ENCODE measurements at regions not wholly inside any gene's neighbourhood (a gene's known extent, or its start where the extent isn't known, plus 50 kb on each side); places are given as distances from the start of the nearest gene placed in this dataset.
A peak's percentile ranks its signal among the peaks of the same experiment; 100 is the strongest.
"Not testable (repeated sequence)": the region's sequence is repeated elsewhere in the genome, so short reads cannot be mapped to it uniquely, and the experiment has no call there.

DNA sequence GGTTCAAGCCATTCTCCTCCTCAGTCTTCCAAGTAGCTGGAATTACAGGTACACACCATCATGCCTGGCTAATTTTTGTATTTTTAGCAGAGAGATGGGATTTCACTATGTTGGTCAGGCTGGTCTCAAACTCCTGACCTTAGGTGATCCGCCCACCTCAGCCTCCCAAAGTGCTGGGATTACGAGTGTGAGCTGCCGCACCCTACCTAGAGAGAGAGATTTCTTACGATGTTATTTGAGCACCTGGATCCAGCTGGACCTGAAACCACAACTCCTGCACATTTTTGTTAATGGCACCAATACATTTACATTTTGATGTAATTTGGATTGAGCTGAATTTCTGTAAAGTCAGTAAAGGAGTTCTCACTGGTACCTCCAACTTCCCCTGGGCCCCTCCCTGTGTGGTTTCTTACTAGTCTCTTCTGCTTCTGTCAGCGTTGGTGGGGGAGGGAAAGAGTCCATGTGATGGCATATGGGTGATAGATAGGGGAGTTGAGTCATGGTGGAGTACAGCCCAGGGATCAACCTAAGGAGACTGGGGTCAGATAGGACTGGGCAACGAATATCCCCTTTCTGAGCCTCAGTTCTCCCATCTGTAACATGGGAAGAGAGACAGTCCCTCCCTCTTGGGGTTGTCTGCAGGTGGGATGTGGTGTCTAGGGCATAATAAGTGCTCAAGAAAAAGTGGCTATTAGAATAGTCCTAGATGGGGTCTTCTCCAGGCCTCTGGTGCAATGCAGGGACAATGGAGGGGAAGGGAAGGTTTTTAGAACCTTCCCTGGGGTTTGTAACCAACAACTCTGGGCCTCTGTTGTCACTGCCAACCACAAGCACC is 83.3 kb upstream of the MED13L start:
- no peak for DNase-seq (ENCODE audit: low spot score)

DNA sequence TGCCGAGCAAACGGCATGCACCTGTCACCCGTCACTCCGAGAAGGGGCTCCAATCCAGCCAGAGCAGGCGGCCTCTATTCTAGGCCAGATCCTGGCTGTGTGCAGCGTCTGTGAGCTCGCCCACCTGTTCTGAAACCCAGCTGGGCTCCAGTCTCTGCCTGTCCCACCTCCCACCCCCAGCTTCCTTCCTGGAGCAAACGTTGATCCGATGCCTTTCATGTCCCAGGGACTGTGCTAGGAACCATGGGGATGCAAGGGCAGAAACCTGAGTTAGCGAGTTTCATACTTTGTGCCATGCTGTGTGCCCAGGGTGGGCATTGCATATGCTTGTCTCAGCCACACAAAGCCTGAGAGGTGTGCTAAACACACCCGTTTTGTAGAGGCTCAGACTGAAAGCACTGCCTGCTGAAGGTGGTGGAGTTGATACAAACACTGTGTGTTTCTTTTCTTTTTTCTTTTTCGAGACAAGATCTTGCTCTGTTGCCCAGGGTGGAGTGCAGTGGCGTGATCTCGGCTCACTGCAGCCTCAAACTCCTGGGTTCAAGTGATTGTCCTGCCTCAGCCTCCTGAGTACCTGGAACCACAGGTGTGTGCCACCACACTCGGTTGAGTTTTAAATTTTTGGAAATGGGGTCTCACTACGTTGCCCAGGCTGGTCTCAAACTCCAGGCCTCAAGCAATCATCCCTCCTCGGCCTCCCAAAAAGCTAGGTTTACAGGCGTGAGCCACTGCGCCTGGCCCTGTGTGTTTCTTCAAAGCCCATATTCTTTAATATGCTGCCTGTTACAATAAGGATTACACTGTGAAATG is 84.1 kb upstream of the MED13L start:
- no peak for DNase-seq (ENCODE audit: low spot score)

DNA sequence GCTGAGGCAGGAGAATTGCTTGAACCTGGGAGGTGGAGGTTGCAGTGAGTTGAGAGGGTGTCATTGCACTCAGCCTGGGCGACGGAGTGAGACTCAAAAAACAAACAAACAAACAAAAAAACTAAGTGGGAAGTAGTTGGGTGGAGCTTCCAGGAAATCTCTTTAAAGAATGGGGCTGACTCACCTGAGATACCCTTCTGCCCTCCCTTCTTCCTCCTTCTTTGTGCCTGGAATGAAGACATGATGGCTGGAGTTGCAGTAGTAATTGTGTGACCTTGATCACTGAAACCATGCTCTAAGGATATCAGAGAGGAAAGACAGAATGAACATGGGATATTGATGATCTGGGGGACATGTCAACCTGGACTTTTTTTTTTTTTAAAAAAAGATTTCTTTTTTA is 87.6 kb upstream of the MED13L start:
- DNase-seq (ENCODE audit: low spot score): peak; percentile 21

DNA sequence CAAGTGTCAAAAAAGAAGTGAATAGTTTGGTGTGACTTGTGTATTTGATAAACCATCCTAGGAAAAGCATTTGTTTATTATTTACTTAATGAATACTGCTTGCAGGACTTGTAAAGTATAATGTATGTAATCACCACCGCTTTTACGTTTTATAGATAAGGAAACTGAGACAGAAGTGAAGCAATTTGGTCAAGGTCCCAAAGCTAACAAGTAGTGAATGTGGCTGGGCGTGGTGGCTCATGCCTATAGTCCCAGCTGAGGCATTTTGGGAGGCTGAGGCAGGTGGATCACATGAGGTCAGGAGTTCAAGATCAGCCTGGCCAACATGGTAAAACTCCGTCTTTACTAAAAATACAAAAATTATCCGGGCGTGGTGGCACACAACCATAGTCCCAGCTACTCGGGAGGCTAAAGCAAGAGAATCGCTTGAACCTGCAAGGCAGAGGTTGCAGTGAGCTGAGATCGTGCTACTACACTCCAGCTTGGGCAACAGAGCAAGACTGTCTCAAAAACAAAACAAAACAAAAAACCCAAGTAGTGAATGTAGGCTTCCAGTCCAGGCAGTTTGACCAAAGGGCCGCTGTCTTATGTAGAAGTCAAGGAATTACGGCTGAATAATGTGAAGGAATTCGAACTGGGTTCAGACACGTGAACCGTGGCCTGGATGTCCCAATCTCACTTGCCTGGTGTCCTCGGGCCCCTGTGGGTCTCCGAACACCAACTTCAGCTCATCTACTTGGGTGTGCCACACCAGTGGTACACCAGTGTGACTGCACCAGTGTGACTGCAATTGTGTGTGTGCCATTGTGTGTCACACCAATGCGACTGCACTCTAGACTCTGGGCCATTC is 88.3 kb upstream of the MED13L start:
- no peak for DNase-seq (ENCODE audit: low spot score)

DNA sequence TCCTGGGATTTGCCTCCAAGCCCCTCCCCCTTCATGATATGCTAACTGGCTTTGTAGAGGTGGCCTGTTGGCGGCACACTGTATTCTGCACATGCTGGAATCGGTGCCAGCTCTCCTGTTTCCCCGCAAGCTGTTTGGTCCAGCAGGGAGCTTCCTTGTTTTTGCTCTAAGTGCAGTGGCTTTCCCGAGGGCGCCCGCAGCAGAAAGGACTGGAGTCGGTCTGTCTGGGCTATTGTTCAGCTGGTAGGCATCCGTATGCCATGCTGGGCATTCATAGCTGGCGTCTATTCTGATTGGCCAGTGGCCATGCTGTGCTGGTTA is 88.9 kb upstream of the MED13L start:
- no peak for DNase-seq (ENCODE audit: low spot score)

DNA sequence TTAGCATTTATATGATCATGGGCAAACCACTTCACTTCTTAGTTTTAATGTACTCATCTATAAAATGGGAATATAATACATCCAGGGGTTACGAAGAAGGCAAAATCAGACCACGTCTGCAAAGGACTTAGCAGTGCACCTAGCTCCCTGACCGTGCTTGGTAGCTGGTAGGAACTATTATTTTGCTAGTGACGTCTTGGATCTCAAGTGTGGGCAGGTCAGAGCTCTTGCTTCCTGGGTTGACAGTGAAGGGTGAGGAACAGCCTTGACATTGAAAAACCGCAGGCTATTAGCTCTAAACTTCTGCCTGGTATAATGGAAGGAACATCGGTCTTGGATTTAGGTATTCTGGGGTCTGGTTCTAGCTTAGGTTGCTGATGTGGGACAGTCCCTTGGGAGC is 89.3 kb upstream of the MED13L start:
- no peak for DNase-seq (ENCODE audit: low spot score)

DNA sequence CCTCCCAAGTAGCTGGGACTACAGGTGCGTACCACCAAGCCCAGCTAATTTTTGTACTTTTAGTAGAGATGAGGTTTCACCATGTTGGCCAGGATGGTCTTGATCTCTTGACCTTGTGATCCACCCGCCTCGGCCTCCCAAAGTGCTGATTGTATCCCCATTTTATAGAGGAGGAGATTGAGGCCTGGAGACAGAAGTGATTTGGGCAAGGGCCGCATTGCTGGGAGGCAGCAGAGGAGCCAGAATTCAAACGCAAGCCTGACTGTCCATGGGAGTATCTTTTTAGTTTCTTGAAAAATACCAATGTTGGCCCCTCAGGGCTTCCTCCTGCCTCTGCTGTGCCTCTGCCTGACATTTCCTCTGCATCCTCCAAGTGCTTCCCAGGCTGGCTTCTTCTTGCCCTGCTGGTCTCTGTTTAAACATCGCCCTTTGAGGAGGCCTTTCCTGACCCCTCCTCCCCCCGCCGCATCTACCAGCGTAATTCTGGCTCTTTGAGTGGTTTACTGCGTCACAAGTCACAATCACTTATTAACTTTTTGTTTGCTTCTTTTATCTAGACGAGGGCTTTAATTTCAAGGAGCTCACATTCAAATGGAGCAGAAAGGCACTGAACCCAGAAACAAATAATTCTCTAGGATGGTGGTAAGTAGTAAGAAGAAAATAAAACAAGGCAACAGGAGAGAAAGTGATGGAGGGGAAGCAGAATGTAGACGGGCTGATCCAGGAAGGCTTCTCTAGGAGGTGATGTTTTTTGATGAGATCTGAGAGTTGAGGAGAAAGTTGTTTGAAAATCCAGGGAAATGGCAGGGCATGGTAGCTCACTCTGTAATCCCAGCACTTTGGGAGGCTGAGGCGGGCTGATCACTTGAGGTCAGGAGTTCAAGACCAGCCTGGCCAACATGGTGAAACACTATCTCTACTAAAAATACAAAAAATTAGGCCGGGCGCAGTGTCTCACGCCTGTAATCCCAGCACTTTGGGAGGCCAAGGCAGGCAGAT is 91.0 kb upstream of the MED13L start:
- peak; percentile 17 for DNase-seq (ENCODE audit: low spot score)

DNA sequence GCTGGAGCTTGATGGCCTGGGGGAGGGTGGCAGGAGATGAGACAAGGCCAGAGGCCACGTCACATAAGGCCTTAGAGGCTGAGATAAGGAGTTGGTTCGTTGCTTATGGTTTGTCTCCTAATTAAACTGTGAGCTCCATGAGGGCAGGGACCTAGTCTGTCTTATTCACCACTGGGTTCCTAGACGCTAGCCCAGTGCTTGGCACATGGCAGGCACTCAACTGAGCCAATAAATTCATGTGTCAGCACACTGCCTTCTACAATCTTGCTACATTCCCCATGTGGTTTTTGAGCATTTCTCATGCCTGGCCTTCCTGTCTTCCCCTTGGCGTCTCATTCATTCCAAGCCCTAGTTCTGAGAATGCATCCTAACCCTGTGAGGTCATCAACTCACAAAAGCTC is 92.5 kb upstream of the MED13L start:
- DNase-seq (ENCODE audit: low spot score): no peak

DNA sequence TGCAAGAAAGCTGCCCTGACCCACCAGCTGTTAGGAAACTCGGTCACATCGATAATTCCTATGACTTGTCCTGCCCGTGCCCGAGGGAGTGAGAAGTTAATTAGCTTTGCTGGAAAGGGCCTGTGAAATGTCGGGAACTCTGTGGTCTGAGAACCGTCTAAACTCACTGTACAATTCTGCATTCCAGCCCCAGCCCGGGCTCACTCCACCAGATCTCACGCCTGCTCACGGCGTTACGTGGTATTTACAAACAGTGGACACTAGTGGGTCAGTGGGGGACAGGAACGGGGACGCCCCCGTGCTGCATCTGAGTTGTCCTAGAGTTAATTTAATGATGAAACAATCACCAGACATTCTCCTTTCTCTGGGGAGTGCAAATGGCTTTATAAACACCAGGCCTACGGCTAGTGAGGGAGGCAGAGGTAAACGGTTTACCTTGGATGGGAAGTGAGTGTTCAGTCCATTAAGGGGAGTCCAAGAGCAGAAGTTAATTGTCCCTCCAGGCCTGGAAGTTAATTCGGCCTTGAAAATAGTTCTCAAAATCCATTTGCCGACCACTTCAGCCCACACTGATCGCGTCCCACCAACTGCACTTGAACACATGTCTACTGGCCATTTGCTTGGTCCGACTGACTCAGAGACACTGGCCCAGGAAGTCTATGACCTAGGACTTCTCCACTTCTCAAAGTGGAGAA is 93.5 kb upstream of the MED13L start:
- no peak for DNase-seq (ENCODE audit: low spot score)

DNA sequence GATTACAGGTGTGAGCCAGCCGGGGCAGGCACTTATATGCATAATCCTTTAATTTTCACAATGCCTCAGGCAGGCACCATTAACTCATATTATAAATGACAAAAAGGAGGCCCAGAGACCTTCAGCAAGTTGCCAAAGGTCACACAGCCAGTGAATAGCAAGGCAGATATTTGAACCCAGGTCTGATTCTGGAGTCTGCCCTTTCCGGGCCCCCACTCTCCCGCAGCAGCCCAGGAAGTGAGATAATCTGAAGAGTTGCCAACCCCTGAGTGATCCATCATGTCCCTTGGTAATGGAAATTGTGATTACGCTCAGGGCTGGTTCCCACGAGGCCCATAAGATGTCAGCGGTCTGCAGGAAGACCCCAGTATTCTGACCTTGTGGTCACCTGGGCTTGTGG is 95.3 kb upstream of the MED13L start:
- no peak for DNase-seq (ENCODE audit: low spot score)

DNA sequence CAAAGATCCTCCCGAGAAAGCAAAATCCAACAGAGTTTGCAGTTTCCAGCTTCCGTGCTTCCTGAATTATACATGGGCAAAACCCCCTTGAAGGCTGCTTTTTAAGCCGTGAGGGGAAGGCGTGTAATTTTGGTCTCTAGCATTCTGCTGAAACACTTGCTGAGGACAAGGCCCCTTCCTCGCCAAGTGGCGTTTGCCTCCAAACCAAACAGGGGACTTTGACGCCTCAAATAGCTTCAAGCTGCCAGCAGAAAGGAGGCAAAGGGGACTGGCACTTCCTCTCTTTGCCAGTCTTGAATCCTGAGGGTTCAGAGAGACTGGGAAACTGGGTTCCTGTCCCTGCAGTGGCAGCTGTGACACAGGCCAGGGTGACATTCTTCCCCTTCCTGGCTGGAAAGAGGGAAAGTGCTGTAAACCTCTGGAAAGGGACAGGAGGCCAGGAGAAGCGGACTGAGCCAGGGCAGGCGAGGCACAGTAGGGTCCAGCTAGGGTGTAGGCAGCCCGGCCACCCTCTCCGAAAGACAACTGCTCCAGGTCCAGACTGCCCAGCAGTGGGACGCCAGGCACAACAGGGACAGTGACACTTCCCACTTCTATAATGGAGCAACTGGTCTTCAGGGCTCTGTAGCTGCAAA is 96.2 kb upstream of the MED13L start:
- no peak for DNase-seq (ENCODE audit: low spot score)

DNA sequence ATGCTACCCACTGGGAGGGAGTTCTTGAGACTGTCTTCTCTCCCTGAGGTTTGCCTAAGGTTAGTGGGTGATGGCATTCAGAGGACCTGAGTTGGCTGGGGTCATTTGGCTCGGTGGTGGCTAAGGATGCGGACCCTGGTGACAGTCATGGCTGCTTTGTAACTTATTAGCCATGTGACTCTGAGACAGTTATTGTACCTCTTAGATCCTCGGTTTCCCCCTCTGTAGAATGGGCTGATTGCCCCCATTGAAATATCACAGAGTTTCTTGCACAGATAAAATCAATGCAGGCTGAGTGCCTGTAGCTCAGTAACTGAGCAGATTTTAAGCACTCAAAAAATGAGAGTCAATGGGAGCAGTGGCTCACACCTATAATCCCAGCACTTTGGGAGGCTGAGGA is 96.7 kb upstream of the MED13L start:
- DNase-seq (ENCODE audit: low spot score): no peak

DNA sequence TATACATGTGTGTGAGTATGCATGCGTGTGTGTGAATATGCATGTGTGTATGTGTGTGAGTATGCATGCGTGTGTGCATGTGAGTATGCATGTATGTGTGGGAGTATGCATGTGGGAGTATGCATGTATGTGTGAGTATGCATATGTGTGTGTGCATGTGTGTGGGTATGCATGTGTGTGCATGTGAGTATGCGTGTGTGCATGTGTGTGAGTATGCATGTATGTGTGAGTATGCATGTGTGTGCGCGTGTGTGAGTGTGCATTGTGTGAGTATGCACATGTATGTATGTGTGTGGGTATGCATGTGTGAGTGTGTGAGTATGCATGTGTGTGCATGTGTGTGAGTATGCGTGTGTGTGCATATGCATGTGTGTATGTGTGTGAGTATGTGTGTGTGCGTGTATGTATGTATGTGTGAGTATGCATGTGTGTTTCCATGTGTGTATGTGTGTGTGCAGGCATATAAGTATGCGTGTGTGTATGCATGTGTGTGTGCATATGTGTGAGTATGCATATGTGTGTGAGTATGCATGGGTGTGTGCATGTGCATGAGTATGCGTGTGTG is 97.9 kb upstream of the MED13L start:
- no peak for DNase-seq (ENCODE audit: low spot score)

DNA sequence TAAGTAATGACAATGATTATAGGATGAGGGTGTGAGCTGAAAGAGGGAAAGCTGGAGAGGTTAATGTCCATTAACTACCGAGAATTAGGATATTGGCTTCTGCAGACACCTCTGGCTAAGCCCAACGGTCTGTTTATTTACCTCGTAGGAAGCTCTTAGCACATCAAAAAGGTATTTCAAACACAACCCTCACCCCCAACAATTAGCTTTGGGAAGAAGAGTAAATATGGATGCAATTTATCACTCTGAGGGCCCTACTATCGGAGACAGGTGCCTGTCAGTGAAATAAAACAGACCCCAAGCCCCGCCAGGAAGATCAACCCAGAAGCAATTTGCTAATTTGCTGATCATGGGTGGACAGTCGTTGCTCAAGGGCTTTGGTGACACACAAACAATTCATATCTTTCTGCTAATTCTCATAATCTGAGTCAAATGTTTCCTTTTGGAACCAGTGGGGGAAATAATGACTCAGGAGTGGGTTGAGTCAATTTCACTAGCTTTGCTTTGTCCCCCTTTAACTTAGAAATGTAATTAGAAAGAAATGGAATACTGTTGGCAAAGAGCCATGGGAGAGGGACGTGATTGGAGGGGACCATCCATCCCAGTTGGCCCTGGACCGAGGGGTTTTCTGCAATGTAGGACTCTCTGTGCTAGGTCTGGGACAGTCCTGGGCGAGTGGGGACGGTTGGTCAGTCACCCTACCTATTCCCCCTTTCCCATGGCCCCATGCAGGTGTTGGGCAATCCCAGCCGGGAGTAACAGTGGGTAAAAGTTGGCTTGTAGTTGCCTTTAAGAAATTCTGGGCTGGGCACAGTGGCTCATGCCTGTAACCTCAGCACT is 99.1 kb upstream of the MED13L start:
- DNase-seq (ENCODE audit: low spot score): no peak

DNA sequence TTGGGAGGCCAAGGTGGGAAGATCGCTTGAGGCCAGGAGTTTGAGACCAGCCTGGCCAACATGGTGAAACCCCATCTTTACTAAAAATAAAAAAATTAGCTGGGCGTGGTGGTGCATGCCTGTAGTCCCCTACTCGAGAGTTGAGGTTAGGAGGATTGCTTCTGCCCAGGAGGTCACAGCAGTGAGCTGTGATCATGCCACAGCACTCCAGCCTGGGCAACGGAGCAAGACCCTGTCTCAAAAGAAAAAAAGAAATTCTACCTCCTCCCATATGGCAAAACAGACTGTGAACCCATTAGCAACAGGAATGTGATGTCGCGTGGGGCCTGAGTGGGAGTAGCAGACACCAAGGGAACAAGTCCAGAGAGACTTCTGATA is 99.7 kb upstream of the MED13L start:
- DNase-seq (ENCODE audit: low spot score): not testable (repeated sequence)

DNA sequence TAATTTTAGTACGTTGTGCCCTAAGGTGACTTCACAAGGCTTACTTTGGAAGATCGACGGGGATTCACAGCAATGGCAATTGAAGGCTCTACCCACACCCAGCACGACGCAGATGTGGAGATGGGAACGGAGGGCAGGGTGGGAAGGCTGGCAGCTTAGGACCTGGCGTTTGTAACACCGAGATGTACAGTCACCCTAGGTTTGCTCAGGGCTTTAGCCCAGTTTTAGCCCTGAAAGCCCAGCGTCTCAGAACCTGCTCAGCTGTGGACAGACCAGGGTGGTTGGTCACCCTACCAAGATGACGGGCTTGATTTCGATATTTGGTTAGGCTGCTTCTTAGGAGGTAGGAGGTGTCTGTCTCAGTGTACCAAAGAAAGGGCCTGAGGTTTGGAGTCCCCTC is 100.5 kb upstream of the MED13L start:
- no peak for DNase-seq (ENCODE audit: low spot score)

DNA sequence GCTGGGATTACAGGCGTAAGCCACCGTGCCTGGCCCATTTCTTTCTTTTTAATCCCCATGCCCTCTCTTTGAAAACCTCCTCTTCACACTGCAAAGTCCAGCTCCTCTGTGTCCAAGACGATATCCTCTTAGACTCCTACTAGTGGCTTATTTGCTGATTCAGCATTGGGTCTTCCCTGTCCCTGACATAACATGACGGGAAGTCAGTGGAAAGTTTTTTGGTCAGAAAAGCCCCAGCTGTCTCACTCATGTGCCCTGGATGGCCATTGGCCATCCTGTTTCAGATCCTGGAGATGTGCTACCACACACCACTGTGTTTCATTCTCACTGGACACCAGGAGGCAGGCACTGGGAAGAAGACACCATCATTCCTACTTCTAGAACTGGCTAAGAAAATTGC is 102.6 kb upstream of the MED13L start:
- no peak for DNase-seq (ENCODE audit: low spot score)

DNA sequence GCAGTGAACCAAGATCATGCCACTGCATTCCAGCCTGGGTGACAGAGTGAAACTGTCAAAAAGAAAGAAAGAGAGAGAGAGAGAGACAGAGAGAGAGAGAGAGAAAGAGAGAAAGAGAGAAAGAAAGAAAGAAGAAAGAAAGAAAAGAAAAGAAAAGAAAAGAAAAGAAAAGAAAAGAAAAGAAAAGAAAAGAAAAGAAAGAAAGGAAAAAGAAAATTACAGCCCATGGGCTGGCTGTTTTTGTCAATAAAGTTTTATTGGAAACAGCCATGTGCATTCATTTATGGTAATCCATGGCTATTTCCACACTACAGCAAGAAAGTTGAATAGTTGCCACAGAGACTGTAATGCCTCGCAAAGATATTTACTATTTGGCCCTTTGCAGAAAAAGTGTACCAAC is 103.2 kb upstream of the MED13L start:
- DNase-seq (ENCODE audit: low spot score): not testable (repeated sequence)

Measured in HT-29 (cell line).